ENCODE measurements at regions not wholly inside any gene's neighbourhood (a gene's known extent, or its start where the extent isn't known, plus 50 kb on each side); places are given as distances from the start of the nearest gene placed in this dataset.
"Not testable (repeated sequence)": the region's sequence is repeated elsewhere in the genome, so short reads cannot be mapped to it uniquely, and the experiment has no call there.

DNA sequence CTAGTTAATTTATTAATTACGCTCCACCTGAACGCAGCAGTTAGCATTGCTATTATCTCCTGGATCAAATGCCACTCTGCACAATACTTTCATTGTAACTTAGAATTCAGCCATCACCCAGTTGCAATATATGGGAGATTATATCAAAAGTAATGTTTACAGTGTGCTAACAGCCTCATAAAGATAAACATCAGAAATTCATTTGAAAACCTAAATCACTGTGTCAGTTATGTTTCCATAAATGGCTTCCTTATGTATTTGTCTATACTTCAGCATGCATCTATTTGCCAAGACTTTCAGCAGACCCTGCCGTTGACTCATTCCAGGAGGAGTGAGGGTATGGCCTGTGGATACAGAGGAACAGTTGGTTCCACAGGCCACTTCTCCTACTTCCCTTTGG is 300.1 kb downstream of the TFAP2B start:
- Mint-ChIP-seq H3K4me1 (ENCODE audit: low read depth) (peaks cover 9% of the 10 kb centered on the region), H3K9me3 (ENCODE audit: low read depth) (peaks cover 4% of the 10 kb centered on the region), H3K36me3 (ENCODE audit: low read depth) (peaks cover 4% of the 10 kb centered on the region), H3K4me3 (ENCODE audit: unreplicated experiment) (no peak overlapping the region), H3K27me3 (ENCODE audit: low read depth) (no peaks in the 10 kb centered on the region), H3K27ac (ENCODE audit: unreplicated experiment) (no peak overlapping the region)
- TF ChIP-seq, protein P1, sequence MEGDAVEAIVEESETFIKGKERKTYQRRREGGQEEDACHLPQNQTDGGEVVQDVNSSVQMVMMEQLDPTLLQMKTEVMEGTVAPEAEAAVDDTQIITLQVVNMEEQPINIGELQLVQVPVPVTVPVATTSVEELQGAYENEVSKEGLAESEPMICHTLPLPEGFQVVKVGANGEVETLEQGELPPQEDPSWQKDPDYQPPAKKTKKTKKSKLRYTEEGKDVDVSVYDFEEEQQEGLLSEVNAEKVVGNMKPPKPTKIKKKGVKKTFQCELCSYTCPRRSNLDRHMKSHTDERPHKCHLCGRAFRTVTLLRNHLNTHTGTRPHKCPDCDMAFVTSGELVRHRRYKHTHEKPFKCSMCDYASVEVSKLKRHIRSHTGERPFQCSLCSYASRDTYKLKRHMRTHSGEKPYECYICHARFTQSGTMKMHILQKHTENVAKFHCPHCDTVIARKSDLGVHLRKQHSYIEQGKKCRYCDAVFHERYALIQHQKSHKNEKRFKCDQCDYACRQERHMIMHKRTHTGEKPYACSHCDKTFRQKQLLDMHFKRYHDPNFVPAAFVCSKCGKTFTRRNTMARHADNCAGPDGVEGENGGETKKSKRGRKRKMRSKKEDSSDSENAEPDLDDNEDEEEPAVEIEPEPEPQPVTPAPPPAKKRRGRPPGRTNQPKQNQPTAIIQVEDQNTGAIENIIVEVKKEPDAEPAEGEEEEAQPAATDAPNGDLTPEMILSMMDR (IDR thresholded peaks at IDR 0.05): no peak
- no peak for DNase-seq (ENCODE audit: low spot score)

DNA sequence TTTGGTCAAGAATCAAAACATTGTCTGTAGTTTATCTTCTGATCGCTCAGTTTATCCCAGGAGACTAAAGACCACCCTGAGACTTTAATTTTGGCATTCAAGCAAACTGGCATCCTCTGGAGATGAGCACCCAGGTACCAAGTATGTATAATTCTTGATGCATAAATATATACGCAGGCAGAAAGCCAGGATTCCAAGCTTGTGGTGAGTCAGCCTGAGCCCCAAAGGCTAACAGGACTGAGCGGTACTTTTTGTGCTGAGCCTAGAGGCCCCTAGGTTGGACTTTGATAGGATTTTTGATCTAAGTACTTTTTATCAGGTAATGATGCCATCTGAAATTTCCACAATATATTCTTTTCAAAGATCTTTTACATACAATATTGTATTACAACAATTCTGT is 301.3 kb downstream of the TFAP2B start:
- DNase-seq (ENCODE audit: low spot score): no peak
- peaks cover 4% of the 10 kb centered on the region for H3K36me3 Mint-ChIP-seq (ENCODE audit: low read depth)
- no peak overlapping the region for H3K4me3 Mint-ChIP-seq (ENCODE audit: unreplicated experiment)
- H3K27ac Mint-ChIP-seq (ENCODE audit: unreplicated experiment): no peak overlapping the region
- peaks cover 4% of the 10 kb centered on the region for H3K9me3 Mint-ChIP-seq (ENCODE audit: low read depth)
- H3K4me1 Mint-ChIP-seq (ENCODE audit: low read depth): peaks cover 9% of the 10 kb centered on the region
- H3K27me3 Mint-ChIP-seq (ENCODE audit: low read depth): no peaks in the 10 kb centered on the region
- TF ChIP-seq, protein P1 (IDR thresholded peaks at IDR 0.05): no peak

DNA sequence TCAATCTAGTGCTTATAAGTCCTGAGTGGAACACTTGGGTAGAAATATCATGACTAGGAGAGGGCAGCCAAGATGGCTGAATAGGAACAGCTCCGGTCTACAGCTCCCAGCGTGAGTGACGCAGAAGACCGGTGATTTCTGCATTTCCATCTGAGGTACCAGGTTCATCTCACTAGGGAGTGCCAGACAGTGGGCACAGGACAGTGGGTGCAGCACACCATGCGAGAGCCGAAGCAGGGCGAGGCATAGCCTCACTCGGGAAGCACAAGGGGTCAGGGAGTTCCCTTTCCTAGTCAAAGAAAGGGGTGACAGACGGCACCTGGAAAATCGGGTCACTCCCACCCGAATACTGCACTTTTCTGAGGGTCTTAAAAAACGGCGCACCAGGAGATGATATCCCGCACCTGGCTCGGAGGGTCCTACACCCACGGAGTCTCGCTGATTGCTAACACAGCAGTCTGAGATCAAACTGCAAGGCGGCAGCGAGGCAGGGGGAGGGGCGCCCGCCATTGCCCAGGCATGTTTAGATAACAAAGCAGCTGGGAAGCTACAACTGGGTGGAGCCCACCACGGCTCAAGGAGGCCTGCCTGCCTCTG is 302.8 kb downstream of the TFAP2B start:
- H3K9me3 Mint-ChIP-seq (ENCODE audit: low read depth); H3K4me1 Mint-ChIP-seq (ENCODE audit: low read depth); H3K27me3 Mint-ChIP-seq (ENCODE audit: low read depth); H3K36me3 Mint-ChIP-seq (ENCODE audit: low read depth); DNase-seq (ENCODE audit: low spot score); H3K27ac Mint-ChIP-seq (ENCODE audit: unreplicated experiment); H3K4me3 Mint-ChIP-seq (ENCODE audit: unreplicated experiment): not testable (repeated sequence)

DNA sequence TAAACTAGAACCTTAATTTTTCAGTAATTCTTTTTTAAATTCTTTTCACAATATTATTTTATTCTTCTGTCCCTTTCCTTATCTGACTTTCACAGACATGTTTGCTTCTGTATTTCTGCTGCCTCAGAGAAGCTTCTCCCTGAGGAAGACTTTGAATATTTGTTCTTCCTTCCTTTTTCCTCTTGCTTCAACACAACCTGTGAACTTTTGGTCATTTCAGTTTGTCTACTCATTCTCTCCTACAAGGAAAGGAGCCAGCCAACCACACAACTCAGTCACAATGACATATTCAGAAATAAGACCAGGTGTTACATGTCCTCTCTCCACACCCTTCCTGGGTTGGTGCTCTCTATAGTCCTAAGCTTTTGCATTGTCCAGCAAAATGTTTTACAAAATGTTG is 310.4 kb downstream of the TFAP2B start:
- Mint-ChIP-seq H3K4me3 (ENCODE audit: unreplicated experiment) (no peak overlapping the region), H3K27me3 (ENCODE audit: low read depth) (no peaks in the 10 kb centered on the region), H3K27ac (ENCODE audit: unreplicated experiment) (no peak overlapping the region), H3K36me3 (ENCODE audit: low read depth) (peaks cover 10% of the 10 kb centered on the region), H3K9me3 (ENCODE audit: low read depth) (peaks cover 26% of the 10 kb centered on the region), H3K4me1 (ENCODE audit: low read depth) (no peaks in the 10 kb centered on the region)
- TF ChIP-seq, protein P1 (IDR thresholded peaks at IDR 0.05): no peak
- DNase-seq (ENCODE audit: low spot score): no peak

DNA sequence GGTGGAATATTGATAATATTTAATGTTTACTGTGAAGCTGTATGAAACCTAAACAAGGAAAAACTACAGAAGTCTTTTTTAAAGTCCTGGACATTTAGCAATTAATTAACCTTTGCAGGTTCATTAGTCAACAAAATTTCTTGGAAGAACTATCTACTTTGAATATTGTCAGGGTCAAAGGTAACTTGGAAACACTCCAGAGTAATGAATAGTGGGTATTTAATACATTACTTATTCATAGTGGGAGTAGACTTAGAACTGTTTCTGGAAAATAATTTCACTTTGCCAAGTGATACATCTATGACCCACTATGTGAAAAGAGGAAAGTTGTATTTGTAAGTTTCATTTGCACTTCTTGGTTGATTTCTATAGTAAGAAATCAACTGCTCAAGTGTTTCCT is 319.1 kb downstream of the TFAP2B start:
- H3K4me3 Mint-ChIP-seq (ENCODE audit: unreplicated experiment): no peak overlapping the region
- peaks cover 12% of the 10 kb centered on the region for H3K9me3 Mint-ChIP-seq (ENCODE audit: low read depth)
- TF ChIP-seq, protein P1 (IDR thresholded peaks at IDR 0.05): no peak
- H3K4me1 Mint-ChIP-seq (ENCODE audit: low read depth): peaks cover 28% of the 10 kb centered on the region
- no peaks in the 10 kb centered on the region for H3K27me3 Mint-ChIP-seq (ENCODE audit: low read depth)
- no peak overlapping the region for H3K27ac Mint-ChIP-seq (ENCODE audit: unreplicated experiment)
- DNase-seq (ENCODE audit: low spot score): no peak
- peaks cover 3% of the 10 kb centered on the region for H3K36me3 Mint-ChIP-seq (ENCODE audit: low read depth)

DNA sequence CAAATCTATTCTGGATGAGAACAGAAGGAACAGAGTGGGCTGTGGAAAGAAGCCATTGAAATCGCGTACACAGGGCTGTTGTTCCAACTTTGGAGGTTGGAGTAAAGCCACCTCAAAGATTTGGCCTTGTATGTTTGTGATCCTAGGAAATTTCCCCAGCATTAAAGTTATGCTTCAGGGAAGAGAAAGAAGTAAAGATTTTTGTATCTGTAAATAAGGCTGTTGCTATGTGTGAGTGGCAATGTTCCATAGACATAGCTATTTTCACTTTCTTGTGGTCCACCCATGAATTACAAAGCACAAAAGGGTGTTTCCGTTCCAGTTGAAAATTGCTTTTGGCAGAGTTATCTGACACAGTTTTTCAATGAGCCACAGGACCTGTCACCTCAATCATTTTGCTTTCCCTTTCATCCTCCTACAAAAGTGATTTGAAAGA is 321.3 kb downstream of the TFAP2B start:
- H3K9me3 Mint-ChIP-seq (ENCODE audit: low read depth): peaks cover 5% of the 10 kb centered on the region
- H3K4me3 Mint-ChIP-seq (ENCODE audit: unreplicated experiment): no peak overlapping the region
- no peak for DNase-seq (ENCODE audit: low spot score)
- no peaks in the 10 kb centered on the region for H3K36me3 Mint-ChIP-seq (ENCODE audit: low read depth)
- no peak overlapping the region for H3K27ac Mint-ChIP-seq (ENCODE audit: unreplicated experiment)
- H3K4me1 Mint-ChIP-seq (ENCODE audit: low read depth): peaks cover 24% of the 10 kb centered on the region
- no peaks in the 10 kb centered on the region for H3K27me3 Mint-ChIP-seq (ENCODE audit: low read depth)
- TF ChIP-seq, protein P1 (IDR thresholded peaks at IDR 0.05): no peak
